ENCODE measurements at regions not wholly inside any gene's neighbourhood (a gene's known extent, or its start where the extent isn't known, plus 50 kb on each side); places are given as distances from the start of the nearest gene placed in this dataset.

- TF ChIP-seq CTCF (conservative IDR thresholded peaks at IDR 0.05 in 1 of 2, IDR thresholded peaks at IDR 0.05 in 1 of 2; ENCODE audit: extremely low read depth in 1 of 2, insufficient read depth in 1 of 2, low read depth in 1 of 2, low read length in 2 of 2) = no peak
- no peak for TF ChIP-seq EZH2 (IDR thresholded peaks at IDR 0.05; ENCODE audit: borderline replicate concordance, low read length)
Observed at GRCh38 chr17:68141050-68141449, 105.5 kb downstream of the KPNA2 start.

Data from mammary epithelial cell (primary cell).